ENCODE measurements at regions not wholly inside any gene's neighbourhood (a gene's known extent, or its start where the extent isn't known, plus 50 kb on each side); places are given as distances from the start of the nearest gene placed in this dataset.

- DNase-seq (ENCODE audit: low spot score) = no peak
Observed at GRCh38 chr18:22355598-22355997, 62.1 kb downstream of the CTAGE1 start.

GRCh38 chr18:22355069-22355468 is 62.6 kb downstream of the CTAGE1 start:
- no peak for DNase-seq (ENCODE audit: low spot score)

GRCh38 chr18:22349966-22350365 is 67.7 kb downstream of the CTAGE1 start:
- no peak for DNase-seq (ENCODE audit: low spot score)

- no peak for DNase-seq (ENCODE audit: low spot score)
Observed at GRCh38 chr18:22349317-22349898, 68.3 kb downstream of the CTAGE1 start.

- no peak for DNase-seq (ENCODE audit: low spot score)
Observed at GRCh38 chr18:22348521-22349316, 69.0 kb downstream of the CTAGE1 start.

- no peak for DNase-seq (ENCODE audit: low spot score)
Observed at GRCh38 chr18:22347606-22348511, 69.9 kb downstream of the CTAGE1 start.

- no peak for DNase-seq (ENCODE audit: low spot score)
Observed at GRCh38 chr18:22346953-22347605, 70.6 kb downstream of the CTAGE1 start.

GRCh38 chr18:22346401-22346952 is 71.2 kb downstream of the CTAGE1 start:
- no peak for DNase-seq (ENCODE audit: low spot score)

GRCh38 chr18:22345718-22346117 is 72.0 kb downstream of the CTAGE1 start:
- no peak for DNase-seq (ENCODE audit: low spot score)

- no peak for DNase-seq (ENCODE audit: low spot score)
Observed at GRCh38 chr18:22344908-22345670, 72.6 kb downstream of the CTAGE1 start.

- DNase-seq (ENCODE audit: low spot score) = no peak
Observed at GRCh38 chr18:22344445-22344844, 73.3 kb downstream of the CTAGE1 start.

GRCh38 chr18:22343613-22344012 is 74.1 kb downstream of the CTAGE1 start:
- no peak for DNase-seq (ENCODE audit: low spot score)

- DNase-seq (ENCODE audit: low spot score) = no peak
Observed at GRCh38 chr18:22342625-22343024, 75.1 kb downstream of the CTAGE1 start.

- DNase-seq (ENCODE audit: low spot score) = no peak
Observed at GRCh38 chr18:22340331-22340730, 77.4 kb downstream of the CTAGE1 start.

- no peak for DNase-seq (ENCODE audit: low spot score)
Observed at GRCh38 chr18:22339913-22340312, 77.8 kb downstream of the CTAGE1 start.

GRCh38 chr18:22337833-22338232 is 79.9 kb downstream of the CTAGE1 start:
- DNase-seq (ENCODE audit: low spot score) = no peak

GRCh38 chr18:22337306-22337705 is 80.4 kb downstream of the CTAGE1 start:
- DNase-seq (ENCODE audit: low spot score) = no peak

GRCh38 chr18:22336406-22336805 is 81.3 kb downstream of the CTAGE1 start:
- no peak for DNase-seq (ENCODE audit: low spot score)

GRCh38 chr18:22335731-22336198 is 82.0 kb downstream of the CTAGE1 start:
- DNase-seq (ENCODE audit: low spot score) = no peak

GRCh38 chr18:22334567-22334966 is 83.1 kb downstream of the CTAGE1 start:
- no peak for DNase-seq (ENCODE audit: low spot score)

GRCh38 chr18:22332590-22332989 is 85.1 kb downstream of the CTAGE1 start:
- DNase-seq (ENCODE audit: low spot score) = peak; percentile 10

All from germinal center (tissue), 1 donor.